EL (cell line): ENCODE measurements at regions not wholly inside any gene's neighbourhood (a gene's known extent, or its start where the extent isn't known, plus 50 kb on each side); places are given as distances from the start of the nearest gene placed in this dataset.
"Not testable (repeated sequence)": the region's sequence is repeated elsewhere in the genome, so short reads cannot be mapped to it uniquely, and the experiment has no call there.

Experiments used
- DNase-seq: peaks from one replicate; pipeline ENCODE4 v3.0.0-alpha.2; 2016

GRCh38 chr4:171308661-171309060 is 504.5 kb upstream of the GALNTL6 start:
- no peak for DNase-seq

GRCh38 chr4:171298048-171298718 is 515.0 kb upstream of the GALNTL6 start:
- not testable (repeated sequence) for DNase-seq

GRCh38 chr4:171288816-171289432 is 524.3 kb upstream of the GALNTL6 start:
- DNase-seq = no peak

GRCh38 chr4:171281359-171281758 is 531.8 kb upstream of the GALNTL6 start:
- DNase-seq = no peak

GRCh38 chr4:171279131-171279530 is 534.1 kb upstream of the GALNTL6 start:
- no peak for DNase-seq

DNA sequence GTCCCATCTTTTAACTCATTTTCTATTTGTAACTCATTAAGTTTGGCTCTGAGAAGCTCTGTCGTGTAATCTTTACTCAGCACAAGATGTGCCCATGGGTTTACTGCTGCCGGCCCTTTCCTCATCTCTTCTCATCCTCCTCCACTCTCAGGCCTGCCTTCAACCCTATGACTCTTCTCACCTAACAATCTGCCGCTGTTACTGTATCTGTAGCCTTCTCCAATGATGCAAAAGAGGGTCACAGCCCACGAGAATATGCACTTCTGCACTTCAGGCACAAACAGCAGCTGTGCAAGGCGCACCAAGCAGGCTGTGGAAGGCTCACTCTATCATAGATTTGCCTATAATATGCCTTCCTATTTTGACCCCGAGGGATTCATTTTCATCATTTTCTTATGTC is 546.5 kb upstream of the GALNTL6 start:
- no peak for DNase-seq

- no peak for DNase-seq
These were observed 547.9 kb upstream of the GALNTL6 start for GRCh38 chr4:171265190-171265818.

- no peak for DNase-seq
These were observed 557.0 kb upstream of the GALNTL6 start for GRCh38 chr4:171256223-171256622.

- DNase-seq = no peak
These were observed 566.3 kb upstream of the GALNTL6 start for GRCh38 chr4:171246948-171247347.

- DNase-seq = no peak
These were observed 570.4 kb upstream of the GALNTL6 start for GRCh38 chr4:171242831-171243230.

- no peak for DNase-seq
These were observed 574.0 kb upstream of the GALNTL6 start for GRCh38 chr4:171239196-171239595.

GRCh38 chr4:171235521-171235920 is 577.7 kb upstream of the GALNTL6 start:
- no peak for DNase-seq

- DNase-seq = not testable (repeated sequence)
These were observed 583.9 kb upstream of the GALNTL6 start for GRCh38 chr4:171229354-171229753.

DNA sequence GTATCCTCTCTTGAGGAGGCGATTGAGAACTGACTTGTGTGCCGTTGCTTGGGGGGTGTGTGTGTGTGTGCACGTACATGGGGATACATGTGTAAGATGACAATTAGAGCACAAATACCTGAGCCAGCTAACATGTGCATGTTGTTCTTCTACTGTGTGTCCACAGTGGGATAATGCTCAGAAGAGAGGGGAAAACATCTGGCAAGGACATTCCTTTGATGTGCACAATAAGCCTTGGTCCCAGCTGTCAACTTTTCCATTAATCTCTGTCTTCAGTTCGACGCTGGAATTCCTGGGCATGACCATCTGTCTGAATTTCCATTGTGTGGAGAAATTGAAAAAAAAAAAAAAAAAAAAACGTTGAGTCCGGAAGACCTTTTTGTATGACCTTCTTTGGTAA is 592.0 kb upstream of the GALNTL6 start:
- no peak for DNase-seq

- DNase-seq = no peak
These were observed 609.8 kb upstream of the GALNTL6 start for GRCh38 chr4:171203425-171203824.

DNA sequence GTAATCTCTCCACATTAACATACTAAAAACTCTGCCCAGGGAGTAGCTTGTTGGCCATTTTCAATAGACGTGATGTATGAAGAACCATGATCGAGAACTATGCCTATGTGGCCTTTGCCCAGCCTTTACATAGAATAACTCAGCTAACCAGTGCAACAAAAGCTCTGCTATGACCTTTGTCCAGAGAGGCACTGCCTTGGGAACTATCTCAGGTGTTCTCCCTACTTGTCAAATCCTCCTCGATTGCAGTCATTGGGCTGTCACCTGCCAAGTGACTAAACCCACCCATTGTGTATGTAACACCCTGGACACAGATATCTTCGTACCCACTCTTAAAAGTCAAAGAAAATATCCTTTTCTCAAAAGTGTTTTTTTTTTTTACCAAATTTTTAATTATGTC is 610.3 kb upstream of the GALNTL6 start:
- DNase-seq = no peak

DNA sequence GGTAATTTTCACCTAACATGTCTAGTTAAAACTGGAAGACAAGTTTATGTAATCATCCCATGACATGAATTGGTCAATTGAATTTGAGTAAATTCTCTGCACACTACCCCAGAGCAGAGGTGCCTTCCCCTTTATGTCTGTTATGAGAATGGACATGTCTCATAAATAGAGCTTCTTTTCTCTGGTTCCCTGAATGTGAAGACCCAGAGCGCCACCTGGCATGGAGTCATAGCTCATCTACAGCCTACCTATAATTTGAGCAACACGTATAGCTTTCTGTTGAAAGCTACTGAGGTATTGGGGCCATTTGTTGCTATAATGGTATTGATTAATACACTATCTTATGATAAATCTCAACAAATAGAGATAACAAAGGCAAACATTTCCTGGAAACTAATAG is 626.5 kb upstream of the GALNTL6 start:
- DNase-seq = no peak

GRCh38 chr4:171181090-171181489 is 632.1 kb upstream of the GALNTL6 start:
- DNase-seq = no peak

GRCh38 chr4:171170671-171171070 is 642.5 kb upstream of the GALNTL6 start:
- no peak for DNase-seq

DNA sequence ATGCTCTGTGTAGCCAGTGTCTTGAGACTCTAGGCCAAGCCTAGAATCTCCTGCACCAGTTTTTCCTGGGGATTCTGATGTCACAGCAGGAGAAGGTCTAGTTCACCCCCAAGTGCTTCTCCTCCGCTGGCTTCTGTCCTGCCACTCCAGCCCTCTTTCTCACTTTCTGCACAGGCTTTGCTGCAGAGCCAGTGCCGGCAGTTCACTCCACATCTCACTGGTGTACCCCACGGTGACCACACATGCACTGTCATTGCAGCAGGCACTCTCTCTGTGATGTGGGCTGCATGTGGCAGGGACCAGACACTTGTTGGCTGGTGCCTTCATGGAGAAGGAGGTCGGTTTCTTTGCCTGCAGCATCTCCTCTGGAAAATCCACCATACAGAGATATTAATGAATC is 643.8 kb upstream of the GALNTL6 start:
- DNase-seq = no peak

GRCh38 chr4:171162478-171162877 is 650.7 kb upstream of the GALNTL6 start:
- DNase-seq = no peak

GRCh38 chr4:171157462-171158082 is 655.6 kb upstream of the GALNTL6 start:
- no peak for DNase-seq

GRCh38 chr4:171142639-171143038 is 670.6 kb upstream of the GALNTL6 start:
- DNase-seq = no peak

DNA sequence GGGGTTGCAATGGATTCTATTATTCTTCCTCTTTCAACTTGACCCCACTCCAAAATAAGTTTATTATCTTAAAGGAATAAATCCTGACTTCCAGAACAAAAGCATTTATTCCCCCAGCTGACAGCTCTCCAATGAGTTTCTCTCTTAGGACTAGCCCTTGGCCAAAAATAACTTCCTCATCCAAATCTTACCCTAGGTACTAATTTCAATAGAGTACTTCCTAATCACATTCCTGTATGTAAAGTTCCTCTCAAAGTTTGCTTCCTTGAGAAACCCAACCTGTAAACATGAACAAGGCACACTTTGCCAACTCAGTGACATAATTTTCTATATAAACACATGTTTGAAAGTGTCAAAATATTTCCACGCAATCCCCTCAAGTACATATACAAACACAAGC is 671.2 kb upstream of the GALNTL6 start:
- no peak for DNase-seq
